ENCODE measurements at regions not wholly inside any gene's neighbourhood (a gene's known extent, or its start where the extent isn't known, plus 50 kb on each side); places are given as distances from the start of the nearest gene placed in this dataset.
A peak's percentile ranks its signal among the peaks of the same experiment; 100 is the strongest.

- DNase-seq (ENCODE audit: insufficient read length, low spot score) (no peak), FAIRE-seq (no peak)
- TF ChIP-seq, protein P1, sequence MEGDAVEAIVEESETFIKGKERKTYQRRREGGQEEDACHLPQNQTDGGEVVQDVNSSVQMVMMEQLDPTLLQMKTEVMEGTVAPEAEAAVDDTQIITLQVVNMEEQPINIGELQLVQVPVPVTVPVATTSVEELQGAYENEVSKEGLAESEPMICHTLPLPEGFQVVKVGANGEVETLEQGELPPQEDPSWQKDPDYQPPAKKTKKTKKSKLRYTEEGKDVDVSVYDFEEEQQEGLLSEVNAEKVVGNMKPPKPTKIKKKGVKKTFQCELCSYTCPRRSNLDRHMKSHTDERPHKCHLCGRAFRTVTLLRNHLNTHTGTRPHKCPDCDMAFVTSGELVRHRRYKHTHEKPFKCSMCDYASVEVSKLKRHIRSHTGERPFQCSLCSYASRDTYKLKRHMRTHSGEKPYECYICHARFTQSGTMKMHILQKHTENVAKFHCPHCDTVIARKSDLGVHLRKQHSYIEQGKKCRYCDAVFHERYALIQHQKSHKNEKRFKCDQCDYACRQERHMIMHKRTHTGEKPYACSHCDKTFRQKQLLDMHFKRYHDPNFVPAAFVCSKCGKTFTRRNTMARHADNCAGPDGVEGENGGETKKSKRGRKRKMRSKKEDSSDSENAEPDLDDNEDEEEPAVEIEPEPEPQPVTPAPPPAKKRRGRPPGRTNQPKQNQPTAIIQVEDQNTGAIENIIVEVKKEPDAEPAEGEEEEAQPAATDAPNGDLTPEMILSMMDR (IDR thresholded peaks at IDR 0.05; ENCODE audit: insufficient read depth, missing control alignments): no peak
These were observed 298.7 kb upstream of the SOX11 start for GRCh38 chr2:5393474-5393873.

- DNase-seq (ENCODE audit: insufficient read length, low spot score) (no peak), FAIRE-seq (no peak)
- TF ChIP-seq, protein P1 (IDR thresholded peaks at IDR 0.05; ENCODE audit: insufficient read depth, missing control alignments): no peak
These were observed 298.0 kb upstream of the SOX11 start for GRCh38 chr2:5394223-5394622.

- FAIRE-seq (no peak), DNase-seq (ENCODE audit: insufficient read length, low spot score) (no peak)
- TF ChIP-seq, protein P1 (IDR thresholded peaks at IDR 0.05; ENCODE audit: insufficient read depth, missing control alignments): no peak
These were observed 291.0 kb upstream of the SOX11 start for GRCh38 chr2:5401115-5401657.

- DNase-seq (ENCODE audit: insufficient read length, low spot score) (no peak), FAIRE-seq (no peak)
- TF ChIP-seq, protein P1 (IDR thresholded peaks at IDR 0.05; ENCODE audit: insufficient read depth, missing control alignments): no peak
These were observed 288.8 kb upstream of the SOX11 start for GRCh38 chr2:5403392-5403791.

DNA sequence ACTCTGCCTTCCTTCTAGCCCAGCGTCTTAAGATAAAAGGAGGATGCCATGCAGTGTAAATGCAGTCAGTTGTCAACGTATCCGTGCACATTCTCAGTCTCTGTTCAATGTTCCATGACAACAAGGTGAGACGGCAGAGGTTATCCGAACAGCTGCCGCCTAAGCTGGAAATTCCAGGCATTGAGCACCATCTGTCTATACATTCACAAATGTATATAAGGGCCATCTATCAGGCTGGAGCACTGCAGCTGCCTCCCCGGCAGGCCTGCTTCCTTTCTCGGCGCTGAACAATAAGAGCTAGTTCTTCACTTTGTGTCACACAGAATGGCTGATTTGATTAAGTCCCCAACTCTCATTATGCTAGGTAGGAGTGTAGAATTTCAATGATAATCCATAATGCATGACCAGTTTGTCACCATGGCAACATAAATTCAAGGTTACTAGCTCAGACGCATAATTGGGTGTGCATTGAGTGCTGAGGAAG, 282.2 kb upstream of the SOX11 start:
- DNase-seq (ENCODE audit: insufficient read length, low spot score) (peak; percentile 26), FAIRE-seq (peak; percentile 64)
- TF ChIP-seq, protein P1 (IDR thresholded peaks at IDR 0.05; ENCODE audit: insufficient read depth, missing control alignments): no peak

DNA sequence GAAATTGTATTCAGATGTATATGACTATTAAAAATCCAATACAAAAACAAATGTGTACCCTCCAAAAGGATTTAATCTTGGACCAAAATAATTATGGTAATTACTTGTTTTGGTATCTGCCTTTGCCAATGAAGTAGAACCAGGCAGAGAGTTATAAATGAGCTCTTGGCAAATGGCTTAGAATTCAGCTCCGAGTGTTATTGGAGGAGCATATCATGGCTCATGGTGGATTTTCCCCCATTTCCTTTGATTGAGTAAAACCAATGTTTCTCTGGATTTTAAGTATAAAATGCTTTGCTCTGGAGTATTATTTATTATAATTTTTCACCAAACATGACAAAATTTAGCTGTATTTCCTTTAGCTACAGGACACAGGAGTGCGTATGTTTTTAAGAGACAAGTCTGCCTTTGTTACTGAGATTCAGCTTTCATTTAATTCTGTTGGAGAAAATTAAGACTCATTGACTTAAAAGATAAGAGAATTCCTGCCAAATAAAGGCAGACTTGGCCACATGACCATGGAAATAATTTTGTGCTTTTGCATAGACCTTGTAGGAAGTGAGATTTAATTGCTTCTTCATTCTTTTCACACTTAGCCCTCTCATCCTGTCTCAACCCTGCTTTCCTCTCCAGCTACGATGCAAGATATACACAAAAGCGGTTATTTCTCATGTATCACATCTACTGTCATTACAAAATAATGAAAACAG, 281.0 kb upstream of the SOX11 start:
- TF ChIP-seq, protein P1 (IDR thresholded peaks at IDR 0.05; ENCODE audit: insufficient read depth, missing control alignments): no peak
- FAIRE-seq (peak; percentile 6), DNase-seq (ENCODE audit: insufficient read length, low spot score) (no peak)

GRCh38 chr2:5412001-5412400, 280.2 kb upstream of the SOX11 start:
- FAIRE-seq (no peak), DNase-seq (ENCODE audit: insufficient read length, low spot score) (no peak)
- TF ChIP-seq, protein P1 (IDR thresholded peaks at IDR 0.05; ENCODE audit: insufficient read depth, missing control alignments): no peak

All from D721Med (cell line).